Mammary epithelial cell (primary cell): ENCODE measurements at regions not wholly inside any gene's neighbourhood (a gene's known extent, or its start where the extent isn't known, plus 50 kb on each side); places are given as distances from the start of the nearest gene placed in this dataset.
"Not testable (repeated sequence)": the region's sequence is repeated elsewhere in the genome, so short reads cannot be mapped to it uniquely, and the experiment has no call there.

Experiments
- CTCF ChIP-seq, 2 donors: IDR thresholded peaks in 1 of 2; conservative IDR thresholded peaks in 1 of 2; 2 replicates each; pipeline ENCODE4 v1.5.1; 2011 to 2012; ENCODE audit warnings: inconsistent platforms in 2 of 2, low read length in 2 of 2, mild to moderate bottlenecking in 2 of 2, control low read depth in 1 of 2, low read depth in 1 of 2; ENCODE audit not compliant: insufficient read depth in 1 of 2; ENCODE audit errors: extremely low read depth in 1 of 2
- EZH2 ChIP-seq: IDR thresholded peaks from 2 replicates; pipeline ENCODE4 v1.6.1; 2012; ENCODE audit warnings: low read length, inconsistent platforms, borderline replicate concordance

DNA sequence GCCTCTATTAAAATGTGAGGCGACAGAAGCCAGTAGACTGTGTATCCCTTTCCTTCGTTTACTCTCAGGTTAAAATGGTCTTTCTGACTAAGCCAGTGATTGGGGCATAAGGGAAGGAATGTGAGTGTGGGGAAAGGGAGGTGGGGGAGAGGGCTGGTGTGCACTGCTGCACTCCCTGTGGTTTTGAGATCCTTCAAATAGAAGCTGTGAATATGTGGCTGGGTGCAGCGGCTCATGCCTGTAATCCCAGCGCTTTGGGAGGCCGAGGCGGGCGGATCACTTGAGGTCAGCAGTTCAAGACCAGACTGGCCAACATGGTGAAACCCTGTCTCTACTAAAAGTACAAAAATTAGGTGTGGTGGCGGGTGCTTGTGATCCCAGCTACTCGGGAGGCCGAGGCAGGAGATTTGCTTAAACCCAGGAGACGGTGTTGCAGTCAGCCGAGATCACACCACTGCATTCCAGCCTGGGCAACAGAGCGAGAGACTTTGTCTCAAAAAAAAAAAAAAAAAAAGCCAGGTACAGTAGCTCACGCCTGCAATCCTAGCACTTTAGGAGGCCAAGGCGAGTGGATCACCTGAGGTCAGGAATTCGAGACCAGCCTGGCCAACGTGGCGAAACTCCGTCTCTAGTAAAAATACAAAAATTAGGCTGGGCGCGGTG is 78.8 kb downstream of the TOMM20 start:
- not testable (repeated sequence) for TF ChIP-seq CTCF (conservative IDR thresholded peaks at IDR 0.05 in 1 of 2, IDR thresholded peaks at IDR 0.05 in 1 of 2; ENCODE audit: extremely low read depth in 1 of 2, insufficient read depth in 1 of 2, low read depth in 1 of 2, low read length in 2 of 2); EZH2
